Activated T-helper 1 cell treated with anti-CD3 and anti-CD28 coated beads, Interleukin-12 subunit alpha, Interleukin-12 subunit beta, Interleukin-2, Interleukin-4 antibody, amounts not matched to agents 30 ng/mL and 10 ng/mL and 1 ng/mL, durations not matched to agents 14 hours and 24 hours and 36 hours (primary cell): ENCODE measurements at regions not wholly inside any gene's neighbourhood (a gene's known extent, or its start where the extent isn't known, plus 50 kb on each side); places are given as distances from the start of the nearest gene placed in this dataset.

Experiments
- DNase-seq: peaks from one replicate; pipeline ENCODE4 v3.0.0; 2021; ENCODE audit warnings: low spot score
- H3K27ac Mint-ChIP-seq: one replicate; pipeline ENCODE4 v1.8.0; 2021; ENCODE audit warnings: mild to moderate bottlenecking, mixed read lengths
- H3K27me3 Mint-ChIP-seq: one replicate; pipeline ENCODE4 v1.8.0; 2022; ENCODE audit warnings: mild to moderate bottlenecking, moderate library complexity, mixed read lengths; ENCODE audit not compliant: insufficient read depth
- H3K36me3 Mint-ChIP-seq: one replicate; pipeline ENCODE4 v1.8.0; 2021; ENCODE audit warnings: low read depth, mixed read lengths
- H3K4me1 Mint-ChIP-seq: one replicate; pipeline ENCODE4 v1.8.0; 2021; ENCODE audit warnings: low read depth, mixed read lengths
- H3K4me3 Mint-ChIP-seq: one replicate; pipeline ENCODE4 v1.8.0; 2021; ENCODE audit warnings: mild to moderate bottlenecking, moderate library complexity, mixed read lengths
- H3K9me3 Mint-ChIP-seq: one replicate; pipeline ENCODE4 v1.8.0; 2021; ENCODE audit warnings: mixed read lengths
- intact Hi-C: fragments of 100-400 bp; cut with micrococcal nuclease; formaldehyde crosslinking; loops from one replicate; pipeline ENCODE4 v1.15.1; 2024

DNA sequence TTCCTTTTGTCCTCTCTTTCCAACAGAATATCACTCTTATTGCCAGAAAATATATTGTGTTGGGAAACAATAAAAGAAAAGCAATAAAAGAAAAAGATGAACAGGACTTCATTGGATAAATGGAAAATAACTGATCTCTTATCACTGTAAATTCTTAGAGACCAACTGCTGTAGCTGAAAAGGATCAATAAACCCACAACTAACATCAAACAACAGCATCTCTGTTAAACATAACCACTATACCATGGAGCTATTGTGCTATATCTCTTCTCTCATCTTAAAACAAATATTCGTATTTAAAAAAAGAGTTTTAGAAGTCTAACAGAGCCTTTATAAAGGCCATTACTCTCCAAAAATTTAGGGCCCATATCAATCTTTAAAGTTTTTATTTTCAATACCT lies 502.4 kb downstream of the TMEM232 start:
- H3K27ac Mint-ChIP-seq = no peak overlapping the region

DNA sequence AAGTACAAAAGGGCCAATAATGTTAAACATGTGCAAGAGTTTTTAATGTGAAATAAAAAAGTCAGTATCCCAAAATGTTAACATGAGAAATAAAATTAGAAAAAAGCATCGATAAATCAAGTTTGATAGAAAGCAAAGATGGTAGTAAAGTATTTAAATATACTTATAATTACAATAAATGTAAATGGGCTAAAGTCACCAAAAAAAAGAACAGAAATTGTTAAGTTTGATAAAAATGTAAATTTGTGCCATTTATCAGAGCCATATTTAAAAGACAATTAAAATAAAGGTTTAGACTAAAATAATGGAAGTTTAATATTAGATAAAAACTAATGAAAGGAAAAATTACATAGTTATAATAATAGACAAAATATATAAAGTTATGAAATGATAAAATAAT lies 500.5 kb downstream of the TMEM232 start:
- Mint-ChIP-seq H3K4me1 (no peaks in the 10 kb centered on the region), H3K9me3 (peaks cover 51% of the 10 kb centered on the region), H3K4me3 (no peak overlapping the region), H3K27me3 (no peaks in the 10 kb centered on the region), H3K27ac (no peak overlapping the region), H3K36me3 (no peaks in the 10 kb centered on the region)
- no peak for DNase-seq
- intact Hi-C loops = no loop called here

More for the DNA sequence above, 502.4 kb downstream of the TMEM232 start:
- Mint-ChIP-seq H3K9me3 (peaks cover 44% of the 10 kb centered on the region), H3K36me3 (no peaks in the 10 kb centered on the region), H3K4me1 (no peaks in the 10 kb centered on the region), H3K27me3 (no peaks in the 10 kb centered on the region), H3K4me3 (no peak overlapping the region)
- intact Hi-C loops = no loop called here
- DNase-seq = no peak

DNA sequence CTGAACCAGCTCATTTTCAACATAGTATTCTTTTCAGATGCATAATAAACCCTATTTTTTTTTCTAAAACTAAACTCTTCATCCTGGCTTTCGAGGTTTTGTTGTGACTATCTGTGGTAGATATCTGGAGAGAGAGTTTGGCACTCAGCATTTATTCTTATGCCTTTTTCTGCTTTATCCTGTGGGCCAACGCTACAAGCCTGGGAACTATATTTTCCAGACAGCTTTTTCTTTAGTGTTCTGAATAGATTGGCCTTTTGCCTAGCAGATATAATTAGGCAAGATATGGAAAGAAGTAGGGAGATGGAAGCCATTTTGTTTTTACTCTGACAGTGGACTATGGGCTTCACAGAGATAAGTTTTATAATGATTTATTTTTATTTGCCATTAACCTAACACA lies 486.7 kb downstream of the TMEM232 start:
- intact Hi-C loops = no loop called here
- H3K27ac Mint-ChIP-seq = no peak overlapping the region
- peaks cover 4% of the 10 kb centered on the region for H3K9me3 Mint-ChIP-seq
- no peaks in the 10 kb centered on the region for H3K4me1 Mint-ChIP-seq
- H3K4me3 Mint-ChIP-seq = no peak overlapping the region
- no peak for DNase-seq
- no peaks in the 10 kb centered on the region for H3K27me3 Mint-ChIP-seq
- H3K36me3 Mint-ChIP-seq = no peaks in the 10 kb centered on the region

DNA sequence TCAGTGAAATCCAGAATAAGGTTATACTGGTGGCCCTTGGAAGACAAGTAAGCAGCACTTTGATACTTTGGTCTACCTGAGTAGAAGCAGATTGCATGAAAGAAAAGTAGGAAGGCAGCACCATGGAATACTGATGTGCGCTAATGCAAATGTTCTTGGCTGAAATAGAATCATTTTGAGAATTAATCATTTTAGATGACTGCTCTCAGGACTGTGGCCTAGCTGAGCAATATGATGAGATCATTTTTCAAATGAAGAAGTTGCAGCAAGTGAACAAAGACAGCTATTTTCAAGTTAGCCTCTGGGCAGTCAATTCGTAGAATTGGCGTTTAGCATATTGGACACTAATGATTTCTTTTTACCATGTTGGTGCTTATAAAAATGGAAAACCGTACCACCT lies 483.5 kb downstream of the TMEM232 start:
- DNase-seq = no peak
- Mint-ChIP-seq H3K4me1 (no peaks in the 10 kb centered on the region), H3K36me3 (no peaks in the 10 kb centered on the region), H3K9me3 (peaks cover 4% of the 10 kb centered on the region), H3K4me3 (no peak overlapping the region), H3K27me3 (no peaks in the 10 kb centered on the region), H3K27ac (no peak overlapping the region)
- intact Hi-C loops = no loop called here

DNA sequence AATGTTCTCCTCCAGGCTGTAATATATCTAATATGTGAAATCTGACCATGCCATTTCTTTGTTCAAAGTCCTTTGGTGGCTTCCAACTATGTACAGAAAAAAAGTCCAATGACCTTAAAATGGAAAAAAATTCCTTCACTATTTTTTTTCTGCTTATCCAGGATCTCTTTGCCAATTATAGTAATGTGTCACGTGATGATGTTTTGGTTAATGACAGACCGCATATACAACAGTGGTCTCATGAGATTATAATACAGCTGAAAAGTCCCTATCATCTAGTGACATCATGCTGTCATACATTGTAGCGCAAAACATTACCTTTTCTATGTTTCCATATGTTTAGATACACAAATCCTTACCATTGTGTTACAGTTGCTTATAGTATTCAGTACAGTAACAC lies 477.6 kb downstream of the TMEM232 start:
- H3K4me1 Mint-ChIP-seq = no peaks in the 10 kb centered on the region
- H3K4me3 Mint-ChIP-seq = no peak overlapping the region
- H3K9me3 Mint-ChIP-seq = no peaks in the 10 kb centered on the region
- H3K36me3 Mint-ChIP-seq = no peaks in the 10 kb centered on the region
- no peak for DNase-seq
- H3K27ac Mint-ChIP-seq = no peak overlapping the region
- intact Hi-C loops = no loop called here
- no peaks in the 10 kb centered on the region for H3K27me3 Mint-ChIP-seq

DNA sequence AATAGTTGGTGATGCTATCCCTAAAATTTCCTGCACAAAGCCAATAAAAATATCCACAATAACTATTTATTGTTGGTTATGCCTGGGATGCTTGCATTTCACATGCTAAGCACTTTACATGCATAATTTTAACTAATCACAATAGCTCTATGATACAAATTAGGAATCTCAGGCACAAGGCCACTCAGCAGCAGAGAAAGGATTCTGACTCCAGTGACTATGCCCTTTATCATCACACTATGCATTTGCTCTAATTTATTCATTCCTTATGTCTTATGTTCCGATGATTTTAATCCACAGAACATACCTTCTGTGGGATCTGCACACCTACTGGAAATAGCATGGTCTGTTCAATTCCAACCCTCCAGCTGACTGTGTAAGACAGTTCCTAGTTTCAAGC lies 476.1 kb downstream of the TMEM232 start:
- Mint-ChIP-seq H3K27ac (no peak overlapping the region), H3K4me1 (no peaks in the 10 kb centered on the region), H3K36me3 (no peaks in the 10 kb centered on the region), H3K4me3 (no peak overlapping the region), H3K27me3 (peaks cover 2% of the 10 kb centered on the region), H3K9me3 (no peaks in the 10 kb centered on the region)
- DNase-seq = no peak
- intact Hi-C loops = no loop called here

DNA sequence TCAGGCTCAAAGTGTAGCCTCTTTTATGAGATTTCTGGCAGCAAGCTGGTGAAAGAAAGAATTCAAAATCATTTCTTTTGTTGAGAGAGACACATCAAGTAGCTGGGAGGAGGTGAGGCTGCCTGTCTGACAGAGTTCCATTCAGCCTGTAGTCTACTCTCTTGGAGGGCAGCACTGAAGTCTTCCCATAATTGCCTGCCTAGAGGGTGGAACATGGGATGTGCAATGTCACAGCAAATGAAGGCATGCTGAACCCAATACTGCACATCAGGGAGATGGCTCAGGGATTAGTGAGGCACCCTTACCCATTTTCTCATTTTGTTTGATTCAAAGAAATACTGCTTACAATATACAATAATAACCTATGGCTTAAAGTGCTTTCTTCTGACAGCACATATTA lies 475.7 kb downstream of the TMEM232 start:
- intact Hi-C loops = no loop called here
- Mint-ChIP-seq H3K27ac (no peak overlapping the region), H3K9me3 (no peaks in the 10 kb centered on the region), H3K4me1 (no peaks in the 10 kb centered on the region), H3K4me3 (no peak overlapping the region), H3K27me3 (peaks cover 2% of the 10 kb centered on the region), H3K36me3 (no peaks in the 10 kb centered on the region)
- DNase-seq = no peak

DNA sequence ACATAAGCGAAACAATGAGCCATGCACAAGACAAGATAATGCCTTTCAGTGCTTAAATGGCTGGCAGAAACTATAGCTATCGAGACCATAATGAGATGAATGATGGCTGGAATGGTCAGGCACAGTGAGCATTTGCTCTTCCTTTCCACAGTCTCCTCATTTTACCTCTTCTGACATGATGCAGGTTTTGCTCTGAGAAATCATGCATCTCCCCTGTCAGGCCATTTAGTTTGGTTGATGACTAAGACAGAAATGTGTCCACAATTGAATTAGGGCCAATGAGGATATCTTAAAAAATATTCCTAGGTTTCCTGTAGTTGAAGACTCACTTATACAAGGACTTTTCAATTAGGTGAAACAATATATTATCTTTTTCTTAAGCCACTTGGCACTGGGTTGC lies 475.1 kb downstream of the TMEM232 start:
- no peaks in the 10 kb centered on the region for H3K36me3 Mint-ChIP-seq
- H3K9me3 Mint-ChIP-seq = no peaks in the 10 kb centered on the region
- H3K27ac Mint-ChIP-seq = no peak overlapping the region
- H3K4me3 Mint-ChIP-seq = no peak overlapping the region
- peaks cover 2% of the 10 kb centered on the region for H3K27me3 Mint-ChIP-seq
- no peaks in the 10 kb centered on the region for H3K4me1 Mint-ChIP-seq
- DNase-seq = no peak
- intact Hi-C loops = no loop called here

DNA sequence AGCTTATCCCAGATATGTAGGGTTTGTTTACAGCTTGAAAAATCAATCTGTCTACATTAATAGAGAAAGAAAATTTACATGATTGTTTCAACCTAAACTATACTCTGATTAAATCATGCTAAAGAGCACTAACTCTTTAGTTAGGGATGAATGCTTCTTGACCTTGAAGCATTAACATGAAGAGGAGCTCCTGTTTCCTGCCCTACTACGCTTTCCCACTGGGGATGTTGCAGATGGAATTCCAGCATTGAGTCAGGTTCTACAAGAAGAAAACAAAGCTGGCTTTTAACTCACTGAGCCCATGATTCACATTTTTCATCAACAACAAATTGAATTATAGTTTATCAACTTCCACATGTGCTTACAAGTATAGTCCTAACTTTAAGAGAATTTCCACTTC lies 471.3 kb downstream of the TMEM232 start:
- intact Hi-C loops = no loop called here

DNA sequence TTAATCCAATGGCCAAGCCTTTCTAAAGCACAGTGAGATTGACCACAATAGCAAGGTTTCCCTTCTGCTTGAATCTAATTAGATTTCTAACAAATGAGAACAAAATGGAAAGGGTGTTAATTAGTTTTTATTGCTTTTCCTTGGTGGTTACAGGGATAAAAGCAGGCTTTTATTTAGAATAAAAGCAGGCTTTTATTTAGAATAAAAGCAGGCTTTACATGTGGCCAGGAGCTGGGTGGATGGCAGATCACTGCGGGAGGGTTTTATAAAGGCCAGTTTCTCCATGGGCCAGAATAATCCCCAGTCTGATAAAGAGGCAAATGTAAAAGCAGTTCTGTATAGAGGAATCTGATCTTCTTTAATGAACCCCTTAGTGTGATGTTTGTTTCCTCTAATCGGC lies 470.2 kb downstream of the TMEM232 start:
- intact Hi-C loops = no loop called here
- Mint-ChIP-seq H3K27me3 (peaks cover 4% of the 10 kb centered on the region), H3K9me3 (no peaks in the 10 kb centered on the region), H3K27ac (no peak overlapping the region), H3K4me1 (no peaks in the 10 kb centered on the region), H3K4me3 (no peak overlapping the region), H3K36me3 (no peaks in the 10 kb centered on the region)
- no peak for DNase-seq

More for the DNA sequence above, 471.3 kb downstream of the TMEM232 start:
- peaks cover 2% of the 10 kb centered on the region for H3K27me3 Mint-ChIP-seq
- H3K4me1 Mint-ChIP-seq = no peaks in the 10 kb centered on the region
- no peaks in the 10 kb centered on the region for H3K9me3 Mint-ChIP-seq
- no peak overlapping the region for H3K4me3 Mint-ChIP-seq
- H3K36me3 Mint-ChIP-seq = no peaks in the 10 kb centered on the region
- no peak overlapping the region for H3K27ac Mint-ChIP-seq
- DNase-seq = no peak

DNA sequence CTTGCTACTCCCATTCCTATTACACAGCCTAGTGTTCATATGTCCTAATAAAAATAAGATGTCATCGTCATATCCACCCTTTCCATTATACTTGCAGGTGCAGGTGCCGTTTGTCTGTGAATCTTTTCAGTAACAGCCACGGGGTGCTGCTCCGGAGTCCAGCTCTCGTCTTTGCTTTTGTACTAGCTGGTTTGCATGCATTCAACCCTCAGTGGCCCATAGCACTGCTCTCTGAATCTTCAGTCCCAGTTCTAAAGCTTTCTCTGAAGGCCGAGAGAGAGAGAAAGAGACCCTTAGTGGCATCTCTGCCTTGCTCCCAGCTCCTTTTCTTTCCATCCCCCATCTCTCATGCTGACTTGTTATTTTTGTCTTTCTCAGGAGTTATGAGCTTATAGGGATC lies 468.5 kb downstream of the TMEM232 start:
- Mint-ChIP-seq H3K27me3 (peaks cover 4% of the 10 kb centered on the region), H3K4me1 (no peaks in the 10 kb centered on the region), H3K36me3 (no peaks in the 10 kb centered on the region), H3K4me3 (no peak overlapping the region), H3K9me3 (no peaks in the 10 kb centered on the region), H3K27ac (no peak overlapping the region)
- intact Hi-C loops = no loop called here
- no peak for DNase-seq

DNA sequence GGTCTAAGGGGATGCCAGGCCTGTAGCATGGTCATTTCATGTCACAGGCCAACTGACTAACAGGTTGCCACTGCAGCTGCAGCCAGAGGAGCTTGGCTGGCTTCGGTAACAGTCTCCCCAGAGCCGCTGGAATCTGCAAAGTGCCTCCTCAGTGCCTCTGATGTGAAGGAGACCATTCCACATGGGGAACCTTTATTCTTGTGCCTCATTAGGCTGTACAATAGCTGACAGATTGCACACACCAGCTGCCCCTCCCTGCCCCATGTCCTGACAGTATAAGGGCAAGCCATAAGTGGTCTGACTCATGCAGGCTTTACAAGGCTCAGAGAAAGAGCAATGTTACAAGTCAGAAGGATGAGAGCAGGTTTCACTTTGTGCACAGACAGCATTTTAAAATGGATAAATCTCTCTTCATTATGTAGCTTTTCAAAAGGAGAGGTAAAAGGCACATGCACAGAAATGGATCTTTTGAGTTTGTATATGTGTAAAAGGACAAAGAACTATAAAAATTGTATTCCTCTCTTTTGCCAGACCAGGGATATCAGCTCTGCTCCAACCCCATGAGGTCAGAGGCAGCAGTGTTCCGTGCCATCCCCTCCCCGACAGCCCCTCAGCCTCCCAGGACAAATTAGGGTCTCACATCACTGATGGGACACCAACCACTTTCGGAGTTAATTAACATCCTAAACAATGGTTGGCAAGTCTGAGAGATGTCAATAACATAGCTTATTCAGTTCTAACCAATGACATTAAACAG lies 467.8 kb downstream of the TMEM232 start:
- Mint-ChIP-seq H3K27me3 (peaks cover 4% of the 10 kb centered on the region), H3K4me3 (no peak overlapping the region), H3K36me3 (no peaks in the 10 kb centered on the region), H3K4me1 (no peaks in the 10 kb centered on the region), H3K27ac (no peak overlapping the region), H3K9me3 (no peaks in the 10 kb centered on the region)
- intact Hi-C loops = no loop called here
- DNase-seq = no peak

DNA sequence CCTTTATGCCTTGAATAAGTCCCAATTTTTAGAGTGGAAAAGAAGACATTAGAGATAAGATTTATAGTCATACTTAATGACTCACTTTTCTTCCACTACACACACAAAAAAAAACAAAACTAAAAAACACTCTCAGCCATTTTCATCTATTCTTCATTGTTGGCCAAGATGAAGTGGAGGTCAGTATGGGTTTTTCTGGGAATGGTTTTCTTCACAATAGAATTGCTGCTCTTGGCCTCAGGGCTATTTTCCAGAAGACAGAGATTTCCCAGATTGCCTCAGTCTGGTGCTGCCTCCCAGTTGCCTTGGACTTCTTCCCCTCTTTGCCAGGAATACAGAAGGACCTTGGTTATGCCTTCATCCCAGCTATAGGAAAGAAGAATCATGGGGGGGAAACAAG lies 463.7 kb downstream of the TMEM232 start:
- DNase-seq = no peak
- intact Hi-C loops = no loop called here
- no peaks in the 10 kb centered on the region for H3K36me3 Mint-ChIP-seq
- peaks cover 2% of the 10 kb centered on the region for H3K27me3 Mint-ChIP-seq
- H3K9me3 Mint-ChIP-seq = no peaks in the 10 kb centered on the region
- H3K4me1 Mint-ChIP-seq = no peaks in the 10 kb centered on the region
- H3K27ac Mint-ChIP-seq = no peak overlapping the region
- no peak overlapping the region for H3K4me3 Mint-ChIP-seq

DNA sequence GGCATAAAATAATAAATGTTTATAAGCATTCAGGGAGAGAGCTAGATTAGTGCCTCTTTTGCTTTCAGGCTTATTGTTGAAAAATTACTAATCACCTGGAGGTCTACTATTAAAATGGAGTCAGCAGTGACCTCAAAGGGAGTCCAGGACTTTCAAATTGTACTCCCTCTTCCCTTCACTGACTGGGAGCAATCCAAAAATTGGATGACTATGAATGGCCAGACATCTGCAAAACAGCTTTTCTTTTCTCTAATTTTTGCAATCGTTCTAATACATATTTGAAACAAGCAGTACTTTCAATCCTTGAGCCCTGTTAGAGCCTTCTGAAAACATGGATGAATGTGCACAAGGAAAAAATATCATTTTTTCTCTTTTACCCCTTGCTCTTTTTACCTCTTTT lies 461.8 kb downstream of the TMEM232 start:
- Mint-ChIP-seq H3K4me3 (no peak overlapping the region), H3K9me3 (no peaks in the 10 kb centered on the region), H3K4me1 (no peaks in the 10 kb centered on the region), H3K27me3 (peaks cover 2% of the 10 kb centered on the region), H3K27ac (no peak overlapping the region), H3K36me3 (no peaks in the 10 kb centered on the region)
- intact Hi-C loops = no loop called here
- no peak for DNase-seq
